ENCODE measurements at regions not wholly inside any gene's neighbourhood (a gene's known extent, or its start where the extent isn't known, plus 50 kb on each side); places are given as distances from the start of the nearest gene placed in this dataset.

- TF ChIP-seq CTCF (IDR thresholded peaks at IDR 0.05; ENCODE audit: low read depth, low read length, missing control alignments) = no peak
- no peak for DNase-seq (ENCODE audit: low read depth)
- H3K4me3 ChIP-seq (ENCODE audit: low read depth, low read length) = no peak overlapping the region
- in situ Hi-C loops (cut with HindIII; ENCODE audit: low sequenced_read_pairs) = no loop called here
Observed at GRCh38 chr1:56397811-56398231, 181.5 kb downstream of the PLPP3 start.

GRCh38 chr1:56397409-56397808 lies 182.0 kb downstream of the PLPP3 start:
- in situ Hi-C loops (cut with HindIII; ENCODE audit: low sequenced_read_pairs) = no loop called here
- no peak overlapping the region for H3K4me3 ChIP-seq (ENCODE audit: low read depth, low read length)
- TF ChIP-seq CTCF (IDR thresholded peaks at IDR 0.05; ENCODE audit: low read depth, low read length, missing control alignments) = no peak
- DNase-seq (ENCODE audit: low read depth) = no peak

GRCh38 chr1:56396581-56396980 lies 182.8 kb downstream of the PLPP3 start:
- H3K4me3 ChIP-seq (ENCODE audit: low read depth, low read length) = no peak overlapping the region
- in situ Hi-C loops (cut with HindIII; ENCODE audit: low sequenced_read_pairs) = no loop called here
- no peak for DNase-seq (ENCODE audit: low read depth)
- TF ChIP-seq CTCF (IDR thresholded peaks at IDR 0.05; ENCODE audit: low read depth, low read length, missing control alignments) = no peak

- DNase-seq (ENCODE audit: low read depth) = no peak
- in situ Hi-C loops (cut with HindIII; ENCODE audit: low sequenced_read_pairs) = no loop called here
- H3K4me3 ChIP-seq (ENCODE audit: low read depth, low read length) = no peak overlapping the region
- no peak for TF ChIP-seq CTCF (IDR thresholded peaks at IDR 0.05; ENCODE audit: low read depth, low read length, missing control alignments)
Observed at GRCh38 chr1:56395776-56396175, 183.6 kb downstream of the PLPP3 start.

- no peak for TF ChIP-seq CTCF (IDR thresholded peaks at IDR 0.05; ENCODE audit: low read depth, low read length, missing control alignments)
- in situ Hi-C loops (cut with HindIII; ENCODE audit: low sequenced_read_pairs) = no loop called here
- no peak for DNase-seq (ENCODE audit: low read depth)
- no peak overlapping the region for H3K4me3 ChIP-seq (ENCODE audit: low read depth, low read length)
Observed at GRCh38 chr1:56394298-56394697, 185.1 kb downstream of the PLPP3 start.

- no peak for TF ChIP-seq CTCF (IDR thresholded peaks at IDR 0.05; ENCODE audit: low read depth, low read length, missing control alignments)
- in situ Hi-C loops (cut with HindIII; ENCODE audit: low sequenced_read_pairs) = no loop called here
- no peak for DNase-seq (ENCODE audit: low read depth)
- no peak overlapping the region for H3K4me3 ChIP-seq (ENCODE audit: low read depth, low read length)
Observed at GRCh38 chr1:56390934-56391731, 188.2 kb downstream of the PLPP3 start.

Measured in astrocyte of the cerebellum (primary cell).